WTC11 (cell line): ENCODE measurements at regions not wholly inside any gene's neighbourhood (a gene's known extent, or its start where the extent isn't known, plus 50 kb on each side); places are given as distances from the start of the nearest gene placed in this dataset.

Experiments used
- ATAC-seq: fragments of 200-7000 bp; cut with Tn5 transposase; 2 replicates; pipeline ENCODE4 v1.10.0; 2021; ENCODE audit warnings: mild to moderate bottlenecking, moderate library complexity
- CTCF ChIA-PET: fragments of 300-600 bp; sonication (Branson Sonifier 250); formaldehyde crosslinking; loops from one replicate; lab custom pipeline; 2021; ENCODE audit warnings: antibody characterized with exemption; lab: Charles Lee
- POLR2A ChIA-PET: fragments of 350-600 bp; sonication (Branson Sonifier 250); formaldehyde crosslinking; loops from one replicate; lab custom pipeline; 2021; ENCODE audit warnings: antibody characterized with exemption; lab: Charles Lee
- DNase-seq: peaks from one replicate; pipeline ENCODE4 v3.0.0; 2021; ENCODE audit warnings: low spot score
- H3K27ac Mint-ChIP-seq: 2 replicates; pipeline ENCODE4 v1.8.0; 2021; ENCODE audit warnings: mixed read lengths
- H3K27me3 Mint-ChIP-seq: 2 replicates; pipeline ENCODE4 v1.8.0; 2021; ENCODE audit warnings: low read depth, mild to moderate bottlenecking, moderate library complexity, mixed read lengths
- H3K36me3 Mint-ChIP-seq: 2 replicates; pipeline ENCODE4 v1.8.0; 2021; ENCODE audit warnings: mixed read lengths
- H3K4me1 Mint-ChIP-seq: 2 replicates; pipeline ENCODE4 v1.8.0; 2022; ENCODE audit warnings: mixed read lengths
- H3K4me3 Mint-ChIP-seq: 2 replicates; pipeline ENCODE4 v1.8.0; 2021; ENCODE audit warnings: mild to moderate bottlenecking, moderate library complexity, mixed read lengths
- H3K9me3 Mint-ChIP-seq: 2 replicates; pipeline ENCODE4 v1.8.0; 2021; ENCODE audit warnings: mixed read lengths
- CBFB ChIP-seq: sonication (generic); formaldehyde crosslinking; IDR thresholded peaks from 2 replicates; pipeline ENCODE4 v1.8.1; 2022; ENCODE audit warnings: mild to moderate bottlenecking, low read depth, missing genetic modification reagents
- CDX4 ChIP-seq: fragments of 250-450 bp; sonication (Bioruptor Pico); IDR thresholded peaks from 2 replicates; pipeline ENCODE4 v1.9.0; 2021; ENCODE audit warnings: moderate library complexity, mild to moderate bottlenecking, inconsistent platforms, borderline replicate concordance
- CREM ChIP-seq: sonication (generic); formaldehyde crosslinking; IDR thresholded peaks from 2 replicates; pipeline ENCODE4 v1.8.1; 2022; ENCODE audit warnings: mild to moderate bottlenecking, missing genetic modification reagents, moderate library complexity
- E2F4 ChIP-seq: sonication (generic); formaldehyde crosslinking; IDR thresholded peaks from 2 replicates; pipeline ENCODE4 v1.8.1; 2022; ENCODE audit warnings: low read depth, mild to moderate bottlenecking, moderate library complexity, missing genetic modification reagents, borderline replicate concordance
- ERG ChIP-seq: fragments of 250-450 bp; sonication (Bioruptor Pico); IDR thresholded peaks from 2 replicates; pipeline ENCODE4 v1.8.0; 2021; ENCODE audit warnings: mild to moderate bottlenecking
- GTF2I ChIP-seq: fragments of 250-450 bp; sonication (Bioruptor Pico); conservative IDR thresholded peaks from 2 replicates; pipeline ENCODE4 v1.4.0; 2021; ENCODE audit warnings: mild to moderate bottlenecking
- HMGA2 ChIP-seq: fragments of 250-450 bp; sonication (Bioruptor Pico); IDR thresholded peaks from 2 replicates; pipeline ENCODE4 v1.4.0; 2021; ENCODE audit warnings: mild to moderate bottlenecking, moderate library complexity
- HMGXB4 ChIP-seq: sonication (generic); formaldehyde crosslinking; IDR thresholded peaks from 2 replicates; pipeline ENCODE4 v1.8.1; 2023; ENCODE audit warnings: mild to moderate bottlenecking, moderate library complexity, missing genetic modification reagents
- MLX ChIP-seq: sonication (generic); formaldehyde crosslinking; IDR thresholded peaks from 2 replicates; pipeline ENCODE4 v1.8.1; 2023; ENCODE audit warnings: mild to moderate bottlenecking, missing genetic modification reagents, moderate library complexity
- NFATC4 ChIP-seq: fragments of 250-450 bp; sonication (Bioruptor Pico); IDR thresholded peaks from 2 replicates; pipeline ENCODE4 v1.9.0; 2021; ENCODE audit warnings: mild to moderate bottlenecking
- NR2C2 ChIP-seq: sonication (generic); formaldehyde crosslinking; IDR thresholded peaks from 2 replicates; pipeline ENCODE4 v1.8.0; 2022; ENCODE audit warnings: mild to moderate bottlenecking, missing genetic modification reagents
- OVOL2 ChIP-seq: fragments of 250-450 bp; sonication (Bioruptor Pico); IDR thresholded peaks from 2 replicates; pipeline ENCODE4 v1.9.0; 2021; ENCODE audit warnings: mild to moderate bottlenecking, borderline replicate concordance
- SMAD3 ChIP-seq: sonication (generic); formaldehyde crosslinking; IDR thresholded peaks from 2 replicates; pipeline ENCODE4 v1.8.0; 2022; ENCODE audit warnings: missing genetic modification reagents, mild to moderate bottlenecking, borderline replicate concordance
- SMAD4 ChIP-seq: sonication (generic); formaldehyde crosslinking; IDR thresholded peaks from 2 replicates; pipeline ENCODE4 v1.8.0; 2022; ENCODE audit warnings: mild to moderate bottlenecking, missing genetic modification reagents
- SP1 ChIP-seq: sonication (generic); formaldehyde crosslinking; conservative IDR thresholded peaks from 2 replicates; pipeline ENCODE4 v1.8.1; 2022; ENCODE audit warnings: missing genetic modification reagents
- USF1 ChIP-seq: sonication (generic); formaldehyde crosslinking; IDR thresholded peaks from 2 replicates; pipeline ENCODE4 v1.8.0; 2022; ENCODE audit warnings: mild to moderate bottlenecking, missing genetic modification reagents
- ZBTB21 ChIP-seq: sonication (generic); formaldehyde crosslinking; IDR thresholded peaks from 2 replicates; pipeline ENCODE4 v1.8.1; 2023; ENCODE audit warnings: mild to moderate bottlenecking, missing genetic modification reagents, borderline replicate concordance
- ZMAT4 ChIP-seq: fragments of 250-450 bp; sonication (Bioruptor Pico); IDR thresholded peaks from 2 replicates; pipeline ENCODE4 v1.9.0; 2021; ENCODE audit warnings: mild to moderate bottlenecking
- ZNF232 ChIP-seq: sonication (generic); formaldehyde crosslinking; IDR thresholded peaks from 2 replicates; pipeline ENCODE4 v1.8.0; 2022; ENCODE audit warnings: mild to moderate bottlenecking, missing genetic modification reagents
- ZNF281 ChIP-seq: sonication (generic); formaldehyde crosslinking; IDR thresholded peaks from 2 replicates; pipeline ENCODE4 v1.8.0; 2023; ENCODE audit warnings: mild to moderate bottlenecking, missing genetic modification reagents
- ZNF396 ChIP-seq: fragments of 250-450 bp; sonication (Bioruptor Pico); IDR thresholded peaks from 2 replicates; pipeline ENCODE4 v1.8.0; 2021; ENCODE audit warnings: mild to moderate bottlenecking, moderate library complexity, borderline replicate concordance
- ZNF425 ChIP-seq: fragments of 250-450 bp; sonication (Bioruptor Pico); conservative IDR thresholded peaks from 2 replicates; pipeline ENCODE4 v1.9.0; 2021; ENCODE audit warnings: mild to moderate bottlenecking

- TF ChIP-seq HMGXB4 (CRISPR knock-in tag) = no peak
- TF ChIP-seq GTF2I (CRISPR knock-in tag) = no peak
- no peak for TF ChIP-seq ZMAT4
- no peak for TF ChIP-seq OVOL2
- no peak for TF ChIP-seq E2F4 (CRISPR knock-in tag)
- TF ChIP-seq ZNF232 (CRISPR knock-in tag) = no peak
- no peak for TF ChIP-seq ERG (CRISPR knock-in tag)
- TF ChIP-seq HMGA2 = no peak
- TF ChIP-seq CBFB (CRISPR knock-in tag) = no peak
- no peak for TF ChIP-seq SP1 (CRISPR knock-in tag)
- TF ChIP-seq SMAD3 (CRISPR knock-in tag) = no peak
- TF ChIP-seq ZNF281 = no peak
- no peak for TF ChIP-seq ZNF425
- no peak for TF ChIP-seq CDX4 (CRISPR knock-in tag)
- TF ChIP-seq, all 79 proteins: peak for 0
These were observed 126.1 kb upstream of the IFNE start (continued) for GRCh38 chr9:21608200-21608599.

- ChIA-PET CTCF (no interaction called here), POLR2A (no interaction called here)
- no peak for ATAC-seq
- Mint-ChIP-seq H3K27ac (no peak overlapping the region), H3K4me1 (peaks cover 15% of the 10 kb centered on the region), H3K27me3 (no peaks in the 10 kb centered on the region; the same call in 1 of the 2 replicates), H3K36me3 (no peaks in the 10 kb centered on the region), H3K4me3 (no peak overlapping the region), H3K9me3 (no peaks in the 10 kb centered on the region)
- no peak for DNase-seq
- no peak for TF ChIP-seq NR2C2 (CRISPR knock-in tag)
- no peak for TF ChIP-seq ZBTB21 (CRISPR knock-in tag)
- no peak for TF ChIP-seq NFATC4 (CRISPR knock-in tag)
- no peak for TF ChIP-seq ZNF425
- no peak for TF ChIP-seq ZNF396
- no peak for TF ChIP-seq SMAD4 (CRISPR knock-in tag)
- no peak for TF ChIP-seq USF1
- TF ChIP-seq CREM = no peak
- TF ChIP-seq MLX (CRISPR knock-in tag) = no peak
- TF ChIP-seq CDX4 (CRISPR knock-in tag) = no peak
These were observed 127.4 kb upstream of the IFNE start for GRCh38 chr9:21609506-21609905.
